ENCODE measurements at regions not wholly inside any gene's neighbourhood (a gene's known extent, or its start where the extent isn't known, plus 50 kb on each side); places are given as distances from the start of the nearest gene placed in this dataset.

GRCh38 chr9:88757406-88758010, 222.5 kb downstream of the NXNL2 start:
- TF ChIP-seq, protein P1, sequence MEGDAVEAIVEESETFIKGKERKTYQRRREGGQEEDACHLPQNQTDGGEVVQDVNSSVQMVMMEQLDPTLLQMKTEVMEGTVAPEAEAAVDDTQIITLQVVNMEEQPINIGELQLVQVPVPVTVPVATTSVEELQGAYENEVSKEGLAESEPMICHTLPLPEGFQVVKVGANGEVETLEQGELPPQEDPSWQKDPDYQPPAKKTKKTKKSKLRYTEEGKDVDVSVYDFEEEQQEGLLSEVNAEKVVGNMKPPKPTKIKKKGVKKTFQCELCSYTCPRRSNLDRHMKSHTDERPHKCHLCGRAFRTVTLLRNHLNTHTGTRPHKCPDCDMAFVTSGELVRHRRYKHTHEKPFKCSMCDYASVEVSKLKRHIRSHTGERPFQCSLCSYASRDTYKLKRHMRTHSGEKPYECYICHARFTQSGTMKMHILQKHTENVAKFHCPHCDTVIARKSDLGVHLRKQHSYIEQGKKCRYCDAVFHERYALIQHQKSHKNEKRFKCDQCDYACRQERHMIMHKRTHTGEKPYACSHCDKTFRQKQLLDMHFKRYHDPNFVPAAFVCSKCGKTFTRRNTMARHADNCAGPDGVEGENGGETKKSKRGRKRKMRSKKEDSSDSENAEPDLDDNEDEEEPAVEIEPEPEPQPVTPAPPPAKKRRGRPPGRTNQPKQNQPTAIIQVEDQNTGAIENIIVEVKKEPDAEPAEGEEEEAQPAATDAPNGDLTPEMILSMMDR (IDR thresholded peaks at IDR 0.05; ENCODE audit: low read length): no peak
- TF ChIP-seq EZH2 (IDR thresholded peaks at IDR 0.05; ENCODE audit: borderline replicate concordance, low read length): no peak

Data from OCI-LY1 (cell line).